GM23338 (cell line): ENCODE measurements at regions not wholly inside any gene's neighbourhood (a gene's known extent, or its start where the extent isn't known, plus 50 kb on each side); places are given as distances from the start of the nearest gene placed in this dataset.

Source experiments
- ATAC-seq: fragments of 200-7000 bp; cut with Tn5 transposase; 3 replicates; pipeline ENCODE4 v1.9.1; 2020
- DNase-seq: peaks from one replicate; pipeline ENCODE4 v3.0.0-alpha.2; 2015; ENCODE audit warnings: low spot score
- H2AFZ ChIP-seq: fragments of 200-600 bp; sonication (generic); 2 replicates; pipeline ENCODE4 v1.8.0; 2016; ENCODE audit warnings: antibody characterized with exemption, mild to moderate bottlenecking, moderate library complexity
- H3F3A ChIP-seq: fragments of 200-600 bp; sonication (generic); replicated peaks from 2 replicates; pipeline ENCODE4 v1.8.0; 2017; ENCODE audit warnings: antibody characterized with exemption, mixed run types, low read depth
- H3K27ac ChIP-seq: fragments of 200-600 bp; sonication (generic); 2 replicates; pipeline ENCODE4 v1.6.1; 2016; ENCODE audit warnings: low read depth
- H3K27me3 ChIP-seq: fragments of 200-600 bp; sonication (generic); 2 replicates; pipeline ENCODE4 v1.8.0; 2016; ENCODE audit warnings: mild to moderate bottlenecking, mixed run types, moderate library complexity; ENCODE audit not compliant: insufficient read depth
- H3K36me3 ChIP-seq: fragments of 200-600 bp; sonication (generic); 2 replicates; pipeline ENCODE4 v1.8.0; 2016; ENCODE audit warnings: mild to moderate bottlenecking; ENCODE audit not compliant: insufficient read depth
- H3K4me1 ChIP-seq: fragments of 200-600 bp; sonication (generic); 2 replicates; pipeline ENCODE4 v1.8.0; 2016; ENCODE audit warnings: mild to moderate bottlenecking, moderate library complexity; ENCODE audit not compliant: insufficient read depth
- H3K4me2 ChIP-seq: fragments of 200-600 bp; sonication (generic); 2 replicates; pipeline ENCODE4 v1.7.1; 2017; ENCODE audit warnings: mixed run types
- H3K4me3 ChIP-seq: fragments of 200-600 bp; sonication (generic); 2 replicates; pipeline ENCODE4 v1.6.1; 2016; ENCODE audit warnings: mixed run types
- H3K79me2 ChIP-seq: fragments of 200-600 bp; sonication (generic); replicated peaks from 2 replicates; pipeline ENCODE4 v1.8.0; 2017; ENCODE audit warnings: mild to moderate bottlenecking; ENCODE audit not compliant: insufficient read depth
- H3K9me2 ChIP-seq: fragments of 200-600 bp; sonication (generic); 2 replicates; pipeline ENCODE4 v1.8.0; 2017; ENCODE audit not compliant: insufficient read depth
- H4K20me1 ChIP-seq: fragments of 200-600 bp; sonication (generic); replicated peaks from 2 replicates; pipeline ENCODE4 v1.8.0; 2017; ENCODE audit warnings: mild to moderate bottlenecking; ENCODE audit not compliant: insufficient read depth
- H3K27ac Mint-ChIP-seq: 2 replicates; pipeline ENCODE4 v1.8.0; 2020; ENCODE audit warnings: inconsistent platforms, mild to moderate bottlenecking, moderate library complexity, mixed read lengths
- H3K27me3 Mint-ChIP-seq: 3 replicates; pipeline ENCODE4 v1.8.0; 2022; ENCODE audit warnings: low read depth, mild to moderate bottlenecking, moderate library complexity, mixed read lengths, inconsistent platforms; ENCODE audit not compliant: insufficient read depth, poor library complexity
- H3K36me3 Mint-ChIP-seq: 3 replicates; pipeline ENCODE4 v1.8.0; 2021; ENCODE audit warnings: low read depth, mild to moderate bottlenecking, inconsistent platforms, moderate library complexity, mixed read lengths
- H3K4me1 Mint-ChIP-seq: 3 replicates; pipeline ENCODE4 v1.8.0; 2020; ENCODE audit warnings: mild to moderate bottlenecking, inconsistent platforms, mixed read lengths
- H3K4me3 Mint-ChIP-seq: 3 replicates; pipeline ENCODE4 v1.8.0; 2021; ENCODE audit warnings: moderate library complexity, mild to moderate bottlenecking, inconsistent platforms, mixed read lengths
- H3K9me3 Mint-ChIP-seq: 3 replicates; pipeline ENCODE4 v1.8.0; 2020; ENCODE audit warnings: moderate library complexity, mild to moderate bottlenecking, inconsistent platforms, mixed read lengths
- CREB1 ChIP-seq: fragments of 250-450 bp; sonication (Bioruptor Pico); IDR thresholded peaks from 2 replicates; pipeline ENCODE4 v1.5.0; 2020; ENCODE audit warnings: low read depth, mild to moderate bottlenecking, moderate library complexity
- CTCF ChIP-seq, 2 experiments: fragments of 200-600 bp in 1 of 2; sonication (generic) in 1 of 2; conservative IDR thresholded peaks; 2 replicates each; pipeline versions ENCODE4 v1.5.1 to v1.6.1; 2016 to 2017; ENCODE audit warnings: antibody characterized with exemption in 2 of 2, low read depth in 2 of 2, mild to moderate bottlenecking in 2 of 2, moderate library complexity in 1 of 2
- EZH2phosphoT487 ChIP-seq: fragments of 200-600 bp; sonication (generic); IDR thresholded peaks from one replicate; pipeline ENCODE4 v1.8.1; 2018; ENCODE audit warnings: antibody characterized with exemption; ENCODE audit not compliant: unreplicated experiment
- JUNB ChIP-seq: IDR thresholded peaks from one replicate; pipeline ENCODE4 v1.6.1; 2016; ENCODE audit warnings: antibody characterized with exemption; ENCODE audit not compliant: unreplicated experiment
- NANOG ChIP-seq: IDR thresholded peaks from 2 replicates; pipeline ENCODE4 v1.6.1; 2016; ENCODE audit warnings: antibody characterized with exemption, borderline replicate concordance
- POLR2AphosphoS5 ChIP-seq: IDR thresholded peaks from 2 replicates; pipeline ENCODE4 v1.6.1; 2016; ENCODE audit warnings: antibody characterized with exemption, low read depth
- STAT1 ChIP-seq: IDR thresholded peaks from one replicate; pipeline ENCODE4 v1.6.1; 2016; ENCODE audit warnings: antibody characterized with exemption; ENCODE audit not compliant: unreplicated experiment
- TF ChIP-seq, protein P1 (sequence below): IDR thresholded peaks from one replicate; pipeline ENCODE4 v1.6.1; 2018; ENCODE audit warnings: antibody characterized with exemption; ENCODE audit not compliant: unreplicated experiment

DNA sequence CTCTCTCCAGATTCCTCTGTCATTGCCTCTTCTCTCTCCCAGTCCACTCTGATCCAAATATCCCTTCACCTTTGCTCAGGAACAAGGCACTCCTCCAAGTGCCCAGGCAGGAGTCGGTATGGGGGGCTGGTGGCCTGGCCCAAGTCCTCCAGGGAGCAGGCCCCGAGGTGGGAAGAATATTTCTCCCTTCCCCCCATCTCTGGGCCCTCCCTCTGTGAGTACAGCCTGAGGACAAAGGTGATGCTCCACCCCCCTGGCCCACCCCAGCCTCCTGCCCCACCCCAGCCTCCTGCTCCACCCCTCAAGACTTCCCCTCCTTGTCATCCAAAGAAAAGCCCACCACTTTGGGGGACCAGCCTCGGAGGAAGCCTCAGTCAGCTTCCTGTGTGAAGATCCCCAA is 96.9 kb downstream of the NCR2 start:
- H3F3A ChIP-seq: peaks cover 5% of the 10 kb centered on the region; the same call in 1 of the 2 replicates
- ATAC-seq (no peak), DNase-seq (no peak)
- no peaks in the 10 kb centered on the region for H3K36me3 ChIP-seq
- TF ChIP-seq STAT1: no peak
- no peak for TF ChIP-seq CREB1 (CRISPR knock-in tag)
- TF ChIP-seq CTCF (conservative IDR thresholded peaks at IDR 0.05; ENCODE audit: low read depth in 2 of 2): no peak
- Mint-ChIP-seq H3K27me3 (peaks cover 27% of the 10 kb centered on the region), H3K4me3 (no peak overlapping the region; the same call in 2 of the 3 replicates), H3K9me3 (no peaks in the 10 kb centered on the region), H3K27ac (no peak overlapping the region), H3K4me1 (peaks cover 33% of the 10 kb centered on the region), H3K36me3 (no peaks in the 10 kb centered on the region; the same call in 2 of the 3 replicates)
- H4K20me1 ChIP-seq: no peaks in the 10 kb centered on the region
- H3K27ac ChIP-seq: no peak overlapping the region
- peaks cover 32% of the 10 kb centered on the region for H3K4me1 ChIP-seq
- H3K27me3 ChIP-seq: peaks cover 46% of the 10 kb centered on the region
- no peak overlapping the region for H2AFZ ChIP-seq
- H3K4me2 ChIP-seq: no peak overlapping the region
- no peaks in the 10 kb centered on the region for H3K79me2 ChIP-seq
- no peak overlapping the region for H3K4me3 ChIP-seq
- no peaks in the 10 kb centered on the region for H3K9me2 ChIP-seq

DNA sequence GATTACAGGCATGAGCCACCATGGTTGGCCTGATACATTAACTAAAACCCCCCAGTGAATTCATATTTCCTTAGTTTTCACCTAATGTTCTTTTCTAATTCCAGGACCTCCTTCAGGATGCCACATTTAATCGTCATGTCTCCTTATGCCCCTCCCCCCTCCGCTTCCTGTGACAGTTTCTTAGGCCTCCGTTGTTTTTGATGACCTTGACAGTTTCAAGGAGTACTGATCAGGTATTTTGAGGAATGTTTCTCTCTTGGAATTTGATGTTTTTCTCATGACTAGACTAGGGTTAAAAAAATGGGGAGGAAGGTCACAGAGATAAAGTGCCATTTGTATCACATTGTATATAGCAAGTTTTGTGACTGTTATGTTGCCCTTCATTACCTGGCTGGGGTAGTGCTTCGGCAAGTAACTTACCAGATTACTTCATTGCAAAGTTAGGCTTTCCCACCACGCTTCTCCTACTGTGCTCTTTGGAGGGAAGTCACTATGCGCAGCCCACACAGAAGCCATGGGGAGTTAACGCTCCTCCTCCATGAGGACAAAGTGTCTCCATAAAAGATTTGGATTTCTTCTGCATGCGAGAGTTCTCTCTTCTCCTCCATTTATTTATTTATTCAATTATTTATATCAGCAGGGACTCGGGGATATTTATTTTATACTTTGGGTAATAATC is 99.5 kb downstream of the NCR2 start:
- H3K36me3 Mint-ChIP-seq: no peaks in the 10 kb centered on the region
- H3K4me3 ChIP-seq: no peak overlapping the region
- peaks cover under 1% of the 10 kb centered on the region; the same call in 1 of the 2 replicates for H3F3A ChIP-seq
- no peak overlapping the region for H3K4me3 Mint-ChIP-seq
- H3K4me2 ChIP-seq: peak overlapping the region; percentile 15; the same call in 1 of the 2 replicates
- no peaks in the 10 kb centered on the region for H3K79me2 ChIP-seq
- H3K27me3 Mint-ChIP-seq: peaks cover 20% of the 10 kb centered on the region
- no peak overlapping the region for H2AFZ ChIP-seq
- peak; percentile 51 for ATAC-seq
- H3K27ac ChIP-seq: no peak overlapping the region
- no peaks in the 10 kb centered on the region for H3K36me3 ChIP-seq
- peaks cover 18% of the 10 kb centered on the region for H3K4me1 ChIP-seq
- no peaks in the 10 kb centered on the region for H3K9me2 ChIP-seq
- H3K4me1 Mint-ChIP-seq: peaks cover 25% of the 10 kb centered on the region
- peaks cover 33% of the 10 kb centered on the region for H3K27me3 ChIP-seq
- no peaks in the 10 kb centered on the region for H4K20me1 ChIP-seq
- H3K27ac Mint-ChIP-seq: no peak overlapping the region
- TF ChIP-seq POLR2AphosphoS5: no peak
- no peak for TF ChIP-seq NANOG
- TF ChIP-seq CREB1 (CRISPR knock-in tag): no peak
- TF ChIP-seq, protein P1, sequence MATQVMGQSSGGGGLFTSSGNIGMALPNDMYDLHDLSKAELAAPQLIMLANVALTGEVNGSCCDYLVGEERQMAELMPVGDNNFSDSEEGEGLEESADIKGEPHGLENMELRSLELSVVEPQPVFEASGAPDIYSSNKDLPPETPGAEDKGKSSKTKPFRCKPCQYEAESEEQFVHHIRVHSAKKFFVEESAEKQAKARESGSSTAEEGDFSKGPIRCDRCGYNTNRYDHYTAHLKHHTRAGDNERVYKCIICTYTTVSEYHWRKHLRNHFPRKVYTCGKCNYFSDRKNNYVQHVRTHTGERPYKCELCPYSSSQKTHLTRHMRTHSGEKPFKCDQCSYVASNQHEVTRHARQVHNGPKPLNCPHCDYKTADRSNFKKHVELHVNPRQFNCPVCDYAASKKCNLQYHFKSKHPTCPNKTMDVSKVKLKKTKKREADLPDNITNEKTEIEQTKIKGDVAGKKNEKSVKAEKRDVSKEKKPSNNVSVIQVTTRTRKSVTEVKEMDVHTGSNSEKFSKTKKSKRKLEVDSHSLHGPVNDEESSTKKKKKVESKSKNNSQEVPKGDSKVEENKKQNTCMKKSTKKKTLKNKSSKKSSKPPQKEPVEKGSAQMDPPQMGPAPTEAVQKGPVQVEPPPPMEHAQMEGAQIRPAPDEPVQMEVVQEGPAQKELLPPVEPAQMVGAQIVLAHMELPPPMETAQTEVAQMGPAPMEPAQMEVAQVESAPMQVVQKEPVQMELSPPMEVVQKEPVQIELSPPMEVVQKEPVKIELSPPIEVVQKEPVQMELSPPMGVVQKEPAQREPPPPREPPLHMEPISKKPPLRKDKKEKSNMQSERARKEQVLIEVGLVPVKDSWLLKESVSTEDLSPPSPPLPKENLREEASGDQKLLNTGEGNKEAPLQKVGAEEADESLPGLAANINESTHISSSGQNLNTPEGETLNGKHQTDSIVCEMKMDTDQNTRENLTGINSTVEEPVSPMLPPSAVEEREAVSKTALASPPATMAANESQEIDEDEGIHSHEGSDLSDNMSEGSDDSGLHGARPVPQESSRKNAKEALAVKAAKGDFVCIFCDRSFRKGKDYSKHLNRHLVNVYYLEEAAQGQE: no peak
- no peak for TF ChIP-seq EZH2phosphoT487
- TF ChIP-seq JUNB: no peak
- H3K9me3 Mint-ChIP-seq: no peaks in the 10 kb centered on the region
- DNase-seq: no peak
